ENCODE measurements at regions not wholly inside any gene's neighbourhood (a gene's known extent, or its start where the extent isn't known, plus 50 kb on each side); places are given as distances from the start of the nearest gene placed in this dataset.

- no peak for DNase-seq (ENCODE audit: low spot score)
Observed at GRCh38 chr6:44635486-44635885, 248.0 kb downstream of the CDC5L start.

DNA sequence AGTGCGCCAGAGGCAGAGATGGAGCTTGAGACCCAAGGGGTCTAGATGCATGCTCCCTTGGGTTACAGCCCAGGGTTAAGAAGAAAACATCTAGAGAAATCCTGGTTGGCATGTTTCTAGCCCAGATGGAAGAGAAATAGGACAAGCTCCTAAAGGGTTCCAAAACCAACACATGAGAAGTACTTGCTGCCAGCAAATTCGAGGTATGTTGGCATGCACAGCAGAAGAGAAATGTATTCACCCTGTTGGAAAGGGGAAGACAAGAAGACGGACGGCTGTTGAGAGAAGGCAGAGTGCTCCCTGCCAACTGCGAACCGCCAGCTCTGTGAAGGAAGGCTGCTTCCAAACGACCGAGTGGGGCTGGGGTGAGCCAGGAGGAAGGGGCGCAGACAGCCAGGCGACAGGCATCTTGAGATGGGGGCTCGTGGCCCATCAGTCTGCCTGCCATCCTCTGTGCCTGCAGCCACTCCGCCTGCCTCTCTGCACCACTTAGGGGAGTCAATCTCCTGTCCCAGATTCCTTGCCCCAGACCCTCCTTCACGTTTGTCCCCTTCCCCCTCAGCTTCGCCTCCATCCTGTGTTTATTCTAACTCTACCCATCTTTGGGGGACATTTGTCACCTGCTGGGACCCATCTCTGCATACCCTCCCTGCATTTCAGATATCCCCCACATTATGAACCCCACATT, 249.2 kb downstream of the CDC5L start:
- DNase-seq (ENCODE audit: low spot score): no peak

GRCh38 chr6:44641344-44642031, 254.0 kb downstream of the CDC5L start:
- DNase-seq (ENCODE audit: low spot score): no peak

- DNase-seq (ENCODE audit: low spot score): no peak
Observed at GRCh38 chr6:44642349-44642748, 254.8 kb downstream of the CDC5L start.

GRCh38 chr6:44642870-44643522, 255.5 kb downstream of the CDC5L start:
- DNase-seq (ENCODE audit: low spot score): peak; percentile 8

- DNase-seq (ENCODE audit: low spot score): no peak
Observed at GRCh38 chr6:44645276-44645675, 257.8 kb downstream of the CDC5L start.

- DNase-seq (ENCODE audit: low spot score): no peak
Observed at GRCh38 chr6:44646355-44646754, 258.8 kb downstream of the CDC5L start.

- DNase-seq (ENCODE audit: low spot score): no peak
Observed at GRCh38 chr6:44649365-44650025, 262.0 kb downstream of the CDC5L start.

GRCh38 chr6:44650495-44650894, 263.0 kb downstream of the CDC5L start:
- no peak for DNase-seq (ENCODE audit: low spot score)

GRCh38 chr6:44650947-44651346, 263.4 kb downstream of the CDC5L start:
- no peak for DNase-seq (ENCODE audit: low spot score)

DNA sequence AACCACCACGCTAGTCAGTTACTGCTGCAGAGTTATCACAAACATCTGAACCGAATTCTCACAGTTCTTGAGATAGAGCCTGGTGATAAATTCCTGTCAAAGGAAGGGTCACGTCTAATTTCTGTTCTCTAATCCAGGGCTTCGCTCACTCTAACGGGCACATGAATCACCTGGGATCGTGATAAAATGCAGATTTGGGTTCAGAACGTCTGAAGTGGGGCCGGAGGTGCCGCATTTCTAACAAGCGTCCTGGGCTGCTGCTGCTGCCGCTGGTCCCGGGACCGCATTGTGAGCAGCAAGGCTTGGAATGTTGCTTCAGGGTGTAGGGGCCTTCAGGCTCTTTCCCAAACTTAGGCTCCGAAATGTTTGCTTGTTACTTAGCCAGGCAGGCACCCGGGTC, 264.1 kb downstream of the CDC5L start:
- DNase-seq (ENCODE audit: low spot score): no peak

DNA sequence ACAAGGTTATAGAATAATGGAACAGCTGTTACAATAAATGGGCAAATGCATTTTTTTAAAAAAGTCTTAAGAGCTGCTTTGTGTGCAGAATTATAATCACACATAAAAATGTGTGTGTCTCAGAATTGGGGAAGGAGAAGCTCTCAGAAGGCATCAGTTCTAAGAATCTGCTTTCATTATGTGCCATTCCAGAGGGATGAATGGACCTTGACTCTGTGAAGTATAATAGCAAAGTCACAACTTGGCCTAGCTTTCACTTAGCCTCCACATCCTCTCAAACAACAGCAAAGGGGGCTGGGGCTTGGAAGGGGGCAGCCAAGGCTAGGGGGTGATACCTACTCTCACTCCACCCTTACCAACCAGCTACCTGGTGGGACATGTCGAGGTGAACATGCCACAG, 265.0 kb downstream of the CDC5L start:
- DNase-seq (ENCODE audit: low spot score): no peak

DNA sequence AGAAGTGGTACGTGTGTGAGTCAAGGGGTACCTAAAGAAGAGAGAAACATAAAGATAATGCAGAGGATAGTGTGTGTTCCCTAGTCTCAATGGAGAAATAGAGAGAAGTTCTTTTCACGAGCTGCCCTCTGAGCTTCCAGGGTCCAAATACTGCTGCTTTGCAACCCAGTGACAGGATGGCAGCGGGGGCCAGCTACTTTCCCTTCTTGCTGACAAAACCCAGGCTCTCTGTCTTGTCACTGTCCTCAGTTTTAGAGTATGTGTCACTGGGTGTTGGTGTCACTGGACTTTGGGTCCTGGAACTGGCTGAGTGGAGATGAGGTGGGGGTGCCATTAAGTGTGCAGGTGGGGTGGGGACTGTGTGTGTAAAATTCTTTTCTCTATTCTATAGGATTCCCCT, 265.6 kb downstream of the CDC5L start:
- DNase-seq (ENCODE audit: low spot score): no peak

- no peak for DNase-seq (ENCODE audit: low spot score)
Observed at GRCh38 chr6:44653761-44654218, 266.3 kb downstream of the CDC5L start.

DNA sequence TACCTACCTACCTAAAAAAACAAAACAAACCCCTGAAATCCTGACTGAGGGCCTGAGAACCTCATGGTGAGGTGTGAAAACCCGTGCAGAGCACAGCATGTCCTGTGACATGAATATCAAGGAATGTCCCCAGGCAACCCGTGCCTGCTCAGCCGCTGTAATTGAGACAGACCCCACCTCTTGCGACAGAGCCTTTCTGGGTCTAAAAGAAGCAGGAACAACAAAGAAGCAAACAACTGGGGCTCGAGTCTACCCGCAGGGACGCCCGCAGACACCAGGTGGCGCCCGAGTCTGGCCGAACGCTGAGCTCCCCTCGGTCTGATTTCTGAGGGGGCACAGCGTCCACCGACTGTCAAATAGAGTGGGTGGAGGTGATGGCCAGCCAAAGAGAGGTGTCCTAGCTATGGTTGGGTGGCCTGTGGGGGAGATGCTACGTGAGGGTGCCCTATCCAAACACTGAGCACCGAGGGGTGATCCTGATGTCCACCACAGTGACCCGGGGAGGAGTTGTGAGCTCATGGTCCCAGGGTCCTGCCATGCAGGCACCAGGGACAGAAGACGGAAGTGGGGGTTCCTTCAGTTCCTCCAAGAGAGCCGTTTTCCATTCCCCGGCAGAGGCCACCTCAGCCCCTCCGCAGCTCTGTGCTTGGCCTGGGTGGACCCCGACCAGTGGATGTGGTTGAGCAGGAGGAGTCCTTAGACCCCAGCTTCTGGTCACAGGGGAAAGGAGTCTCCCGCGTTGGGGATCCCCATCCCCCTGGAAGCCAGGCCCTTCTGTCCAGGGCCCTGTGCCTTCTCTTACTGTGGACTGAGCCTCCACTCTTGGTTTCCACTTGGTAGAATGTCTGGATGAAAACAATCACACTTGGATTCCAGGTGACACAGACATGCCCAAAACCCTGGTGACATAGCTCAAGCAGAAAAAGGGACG, 268.2 kb downstream of the CDC5L start:
- DNase-seq (ENCODE audit: low spot score): peak; percentile 32

GRCh38 chr6:44656691-44657090, 269.2 kb downstream of the CDC5L start:
- DNase-seq (ENCODE audit: low spot score): no peak

DNA sequence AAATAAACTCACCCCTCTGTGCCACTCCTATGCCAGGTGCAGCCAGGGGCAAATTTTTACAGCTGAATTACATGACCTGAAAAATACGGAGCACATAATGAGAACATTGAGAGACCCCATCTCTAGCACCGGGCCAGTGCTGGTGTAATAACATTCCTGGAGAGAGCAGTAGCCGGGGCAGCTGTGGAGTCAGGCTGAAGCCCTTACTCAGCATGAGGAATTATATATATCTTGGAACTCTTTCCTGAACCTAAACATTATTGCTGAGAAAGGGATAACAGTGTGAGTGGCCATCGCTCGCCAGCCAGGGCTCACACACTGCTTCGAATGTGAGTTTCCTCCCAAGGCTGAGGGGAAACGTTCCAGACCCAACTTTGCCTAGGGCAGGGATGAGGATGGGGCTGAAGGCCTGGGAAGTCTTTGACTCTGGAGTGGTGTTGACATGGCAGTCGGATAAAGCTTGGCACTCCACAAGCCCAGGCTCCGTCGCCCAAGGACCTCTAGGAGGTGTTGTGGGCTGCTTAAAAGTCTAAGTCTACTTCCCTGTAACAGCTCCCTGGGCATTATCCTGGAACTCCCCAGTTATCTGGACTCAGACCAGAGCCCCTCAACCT, 269.8 kb downstream of the CDC5L start:
- no peak for DNase-seq (ENCODE audit: low spot score)

DNA sequence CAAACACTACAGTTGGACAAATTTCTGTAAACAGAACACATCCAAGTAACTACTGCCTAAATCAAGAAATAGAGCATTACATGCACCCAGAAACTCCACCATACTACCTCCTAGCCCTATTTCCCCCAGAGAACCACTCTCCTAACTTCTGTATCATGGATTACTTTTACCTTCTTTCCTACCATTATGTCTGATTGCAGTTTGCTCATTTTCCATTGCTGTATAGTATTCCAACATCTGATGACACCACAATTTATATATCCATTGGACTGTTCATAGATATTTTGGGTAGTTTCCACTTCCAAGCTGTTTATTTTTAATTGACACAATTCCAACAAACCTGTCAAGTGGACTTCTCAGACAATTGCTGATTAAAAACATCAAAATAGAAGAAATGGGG, 271.1 kb downstream of the CDC5L start:
- no peak for DNase-seq (ENCODE audit: low spot score)

GRCh38 chr6:44659726-44660125, 272.2 kb downstream of the CDC5L start:
- DNase-seq (ENCODE audit: low spot score): no peak

GRCh38 chr6:44660561-44661220, 273.2 kb downstream of the CDC5L start:
- DNase-seq (ENCODE audit: low spot score): no peak

Measured in SW480 (cell line).